OCI-LY7 (cell line): ENCODE measurements at regions not wholly inside any gene's neighbourhood (a gene's known extent, or its start where the extent isn't known, plus 50 kb on each side); places are given as distances from the start of the nearest gene placed in this dataset.

Experiments
- BruUV-seq: library from RNA; stranded (reverse); fragments of 400-500 nt; replicated peaks from 2 replicates; lab custom pipeline; 2021; lab: Mats Ljungman, UMichigan
- CTCF ChIA-PET: fragments of 300-600 bp; sonication (Branson Sonifier 250); formaldehyde crosslinking; loops from one replicate; lab custom pipeline; 2022; ENCODE audit warnings: antibody characterized with exemption; ENCODE audit not compliant: unreplicated experiment; lab: Charles Lee
- POLR2A ChIA-PET: fragments of 300-600 bp; sonication (Branson Sonifier 250); formaldehyde crosslinking; loops from one replicate; lab custom pipeline; 2022; ENCODE audit warnings: antibody characterized with exemption; lab: Charles Lee
- DNase-seq: peaks from one replicate; pipeline ENCODE4 v3.0.0-alpha.2; 2015; ENCODE audit warnings: low spot score
- H2AFZ ChIP-seq: fragments of 200-600 bp; sonication (generic), shearing (Covaris generic); 2 replicates; pipeline ENCODE4 v1.6.1; 2014; ENCODE audit warnings: mild to moderate bottlenecking, antibody characterized with exemption, low read length, moderate library complexity
- H3K27ac ChIP-seq: fragments of 200-600 bp; sonication (generic); 2 replicates; pipeline ENCODE4 v1.5.1; 2014; ENCODE audit warnings: mixed run types, low read depth, mild to moderate bottlenecking, moderate library complexity, low read length, inconsistent platforms; ENCODE audit not compliant: poor library complexity, severe bottlenecking
- H3K36me3 ChIP-seq: fragments of 200-600 bp; sonication (generic); 2 replicates; pipeline ENCODE4 v1.6.1; 2014; ENCODE audit warnings: mild to moderate bottlenecking, antibody characterized with exemption, low read length, moderate library complexity, mixed read lengths; ENCODE audit not compliant: insufficient read depth
- H3K4me1 ChIP-seq: fragments of 200-600 bp; sonication (generic); 2 replicates; pipeline ENCODE4 v1.5.1; 2014; ENCODE audit warnings: mild to moderate bottlenecking, low read length; ENCODE audit not compliant: insufficient read depth, poor library complexity, severe bottlenecking
- H3K4me2 ChIP-seq: fragments of 200-600 bp; sonication (generic); 2 replicates; pipeline ENCODE4 v1.6.1; 2014; ENCODE audit warnings: mild to moderate bottlenecking, low read length
- H3K4me3 ChIP-seq: fragments of 200-600 bp; sonication (generic); 2 replicates; pipeline ENCODE4 v1.5.1; 2014; ENCODE audit warnings: mild to moderate bottlenecking, low read depth, low read length; ENCODE audit not compliant: poor library complexity, severe bottlenecking
- H3K79me2 ChIP-seq: fragments of 200-600 bp; sonication (generic); 2 replicates; pipeline ENCODE4 v1.6.1; 2016; ENCODE audit warnings: low read depth, mild to moderate bottlenecking, low read length, moderate library complexity, mixed read lengths; ENCODE audit not compliant: insufficient read depth
- H3K9me2 ChIP-seq: fragments of 200-600 bp; sonication (generic); 2 replicates; pipeline ENCODE4 v1.6.1; 2016; ENCODE audit warnings: mild to moderate bottlenecking, low read length, mixed read lengths; ENCODE audit not compliant: insufficient read depth
- H3K9me3 ChIP-seq: fragments of 200-600 bp; sonication (generic); 2 replicates; pipeline ENCODE4 v1.6.1; 2014; ENCODE audit warnings: mild to moderate bottlenecking, mixed run types, low read length, mixed read lengths
- H4K20me1 ChIP-seq: fragments of 200-600 bp; sonication (generic); 2 replicates; pipeline ENCODE4 v1.6.1; 2014; ENCODE audit warnings: mild to moderate bottlenecking, antibody characterized with exemption, low read length, moderate library complexity, mixed read lengths; ENCODE audit not compliant: insufficient read depth
- EZH2phosphoT487 ChIP-seq: fragments of 200-600 bp; sonication (generic); IDR thresholded peaks from 2 replicates; pipeline ENCODE4 v1.6.1; 2018; ENCODE audit warnings: low read depth, borderline replicate concordance, mild to moderate bottlenecking, mixed run types, antibody characterized with exemption, low read length, moderate library complexity, mixed read lengths
- intact Hi-C: fragments of 100-400 bp; cut with micrococcal nuclease; formaldehyde crosslinking; loops from one replicate; pipeline ENCODE4 v1.10.0; 2022; ENCODE audit not compliant: unreplicated experiment
- TF ChIP-seq, protein P1 (sequence below): fragments of 200-600 bp; sonication (generic); conservative IDR thresholded peaks from 2 replicates; pipeline ENCODE4 v1.5.1; 2014; ENCODE audit warnings: mild to moderate bottlenecking, antibody characterized with exemption, low read length, moderate library complexity, mixed read lengths

DNA sequence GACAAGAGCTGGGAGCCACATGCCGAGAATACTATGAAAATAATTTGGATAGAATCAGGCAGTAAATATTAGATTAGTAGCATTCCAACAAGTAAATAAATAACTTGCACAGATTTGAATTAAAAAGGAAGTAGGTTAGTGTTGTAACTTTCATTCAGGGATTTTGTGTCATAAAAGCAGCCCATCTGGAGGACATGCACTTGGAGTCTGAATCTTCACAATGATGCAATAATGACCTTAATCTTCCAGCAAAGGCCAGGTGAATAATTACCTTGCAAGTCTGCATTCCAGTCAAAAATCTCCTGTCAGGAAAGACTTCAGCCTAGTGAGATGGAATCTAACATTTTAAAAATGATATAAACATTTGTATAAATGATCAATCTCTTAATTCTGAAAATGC, 518.1 kb downstream of the KCNJ2 start:
- Histone ChIP-seq H3K79me2 (no peaks in the 10 kb centered on the region), H4K20me1 (no peaks in the 10 kb centered on the region), H3K36me3 (no peaks in the 10 kb centered on the region), H2AFZ (no peak overlapping the region), H3K27ac (no peak overlapping the region), H3K9me2 (no peaks in the 10 kb centered on the region), H3K4me2 (no peak overlapping the region), H3K4me3 (no peak overlapping the region), H3K9me3 (no peaks in the 10 kb centered on the region), H3K4me1 (no peaks in the 10 kb centered on the region)
- CTCF ChIA-PET: no interaction called here
- intact Hi-C loops: no loop called here
- no TSS peak for BruUV-seq
- TF ChIP-seq EZH2phosphoT487: no peak
- TF ChIP-seq, protein P1, sequence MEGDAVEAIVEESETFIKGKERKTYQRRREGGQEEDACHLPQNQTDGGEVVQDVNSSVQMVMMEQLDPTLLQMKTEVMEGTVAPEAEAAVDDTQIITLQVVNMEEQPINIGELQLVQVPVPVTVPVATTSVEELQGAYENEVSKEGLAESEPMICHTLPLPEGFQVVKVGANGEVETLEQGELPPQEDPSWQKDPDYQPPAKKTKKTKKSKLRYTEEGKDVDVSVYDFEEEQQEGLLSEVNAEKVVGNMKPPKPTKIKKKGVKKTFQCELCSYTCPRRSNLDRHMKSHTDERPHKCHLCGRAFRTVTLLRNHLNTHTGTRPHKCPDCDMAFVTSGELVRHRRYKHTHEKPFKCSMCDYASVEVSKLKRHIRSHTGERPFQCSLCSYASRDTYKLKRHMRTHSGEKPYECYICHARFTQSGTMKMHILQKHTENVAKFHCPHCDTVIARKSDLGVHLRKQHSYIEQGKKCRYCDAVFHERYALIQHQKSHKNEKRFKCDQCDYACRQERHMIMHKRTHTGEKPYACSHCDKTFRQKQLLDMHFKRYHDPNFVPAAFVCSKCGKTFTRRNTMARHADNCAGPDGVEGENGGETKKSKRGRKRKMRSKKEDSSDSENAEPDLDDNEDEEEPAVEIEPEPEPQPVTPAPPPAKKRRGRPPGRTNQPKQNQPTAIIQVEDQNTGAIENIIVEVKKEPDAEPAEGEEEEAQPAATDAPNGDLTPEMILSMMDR: no peak
- POLR2A ChIA-PET: no interaction called here
- DNase-seq: no peak

- H3K9me3 ChIP-seq: no peaks in the 10 kb centered on the region
- H3K36me3 ChIP-seq: no peaks in the 10 kb centered on the region
- no peaks in the 10 kb centered on the region for H3K4me1 ChIP-seq
- no peaks in the 10 kb centered on the region for H3K79me2 ChIP-seq
- H4K20me1 ChIP-seq: no peaks in the 10 kb centered on the region
- no peak overlapping the region for H2AFZ ChIP-seq
- H3K4me3 ChIP-seq: no peak overlapping the region
- DNase-seq: no peak
- TF ChIP-seq, protein P1: no peak
- TF ChIP-seq EZH2phosphoT487: no peak
- no peak overlapping the region for H3K27ac ChIP-seq
- intact Hi-C loops: no loop called here
- BruUV-seq: no TSS peak
- CTCF ChIA-PET: no interaction called here
- H3K9me2 ChIP-seq: no peaks in the 10 kb centered on the region
- POLR2A ChIA-PET: interaction anchor here (0.6 kb wide), 2 partner anchors 27 to 1142 kb away, joined by 3 to 4 read pairs; no protein-coding TSS in a partner anchor
- no peak overlapping the region for H3K4me2 ChIP-seq
These were observed 521.8 kb downstream of the KCNJ2 start for GRCh38 chr17:70691150-70691549.

DNA sequence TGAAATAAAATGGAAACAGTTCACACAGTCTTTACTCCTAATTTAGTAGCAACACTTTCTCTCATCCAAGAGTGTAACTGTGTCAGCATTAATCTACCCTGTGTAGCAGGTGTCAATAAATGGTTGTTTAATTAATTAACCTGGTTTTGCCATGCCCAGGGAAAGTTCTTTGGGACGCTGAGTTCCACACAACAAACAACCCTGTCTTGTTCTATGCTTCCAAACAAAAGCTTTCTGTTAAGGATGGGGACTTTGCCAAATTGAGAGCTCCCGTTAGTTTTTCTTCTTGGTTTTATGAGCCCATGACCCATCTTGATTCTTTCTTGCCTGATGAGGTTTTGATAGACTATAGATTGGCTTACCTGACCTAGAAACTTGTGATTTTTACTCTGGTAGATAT, 530.1 kb downstream of the KCNJ2 start:
- intact Hi-C loops: no loop called here
- no peaks in the 10 kb centered on the region for H3K9me3 ChIP-seq
- ChIA-PET POLR2A (interaction anchor here (0.6 kb wide), 1 partner anchor 781 kb away, joined by 3 read pairs; no protein-coding TSS in a partner anchor), CTCF (no interaction called here)
- no peaks in the 10 kb centered on the region for H3K36me3 ChIP-seq
- H3K9me2 ChIP-seq: no peaks in the 10 kb centered on the region
- no peak overlapping the region for H3K27ac ChIP-seq
- BruUV-seq: no TSS peak
- H3K4me3 ChIP-seq: no peak overlapping the region
- no peaks in the 10 kb centered on the region for H3K79me2 ChIP-seq
- no peak overlapping the region for H3K4me2 ChIP-seq
- no peak overlapping the region for H2AFZ ChIP-seq
- no peaks in the 10 kb centered on the region for H3K4me1 ChIP-seq
- DNase-seq: no peak
- TF ChIP-seq, protein P1: no peak
- no peak for TF ChIP-seq EZH2phosphoT487
- H4K20me1 ChIP-seq: no peaks in the 10 kb centered on the region
